GM12878 (cell line): ENCODE measurements at regions not wholly inside any gene's neighbourhood (a gene's known extent, or its start where the extent isn't known, plus 50 kb on each side); places are given as distances from the start of the nearest gene placed in this dataset.

Experiments
- CHD2 ChIP-seq: IDR thresholded peaks from 2 replicates; pipeline ENCODE4 v1.6.1; 2011; ENCODE audit warnings: low read depth, low read length, improper control_type of control experiment, borderline replicate concordance
- DPF2 ChIP-seq: fragments of 450-650 bp; IDR thresholded peaks from 2 replicates; pipeline ENCODE4 v1.6.1; 2017; ENCODE audit warnings: mild to moderate bottlenecking
- ESRRA ChIP-seq: IDR thresholded peaks from 2 replicates; pipeline ENCODE4 v1.6.1; 2012; ENCODE audit warnings: mild to moderate bottlenecking, low read length, improper control_type of control experiment
- ETV6 ChIP-seq, 2 experiments: fragments of 450-650 bp in 1 of 2; IDR thresholded peaks in 1 of 2; conservative IDR thresholded peaks in 1 of 2; 2 replicates each; pipeline ENCODE4 v1.6.1; 2014; ENCODE audit warnings: antibody characterized with exemption in 1 of 2, borderline replicate concordance in 1 of 2, low read depth in 1 of 2, mild to moderate bottlenecking in 1 of 2, moderate library complexity in 1 of 2
- GATAD2B ChIP-seq: fragments of 450-650 bp; conservative IDR thresholded peaks from 2 replicates; pipeline ENCODE4 v1.6.1; 2017; ENCODE audit warnings: low read depth, mild to moderate bottlenecking, moderate library complexity
- HDAC2 ChIP-seq: fragments of 200-600 bp; sonication (generic); IDR thresholded peaks from 2 replicates; pipeline ENCODE4 v1.6.1; 2017
- IKZF1 ChIP-seq: fragments of 450-650 bp; conservative IDR thresholded peaks from 2 replicates; pipeline ENCODE4 v1.6.1; 2017; ENCODE audit warnings: antibody characterized with exemption, mild to moderate bottlenecking
- JUND ChIP-seq: IDR thresholded peaks from 2 replicates; pipeline ENCODE4 v1.6.1; 2012; ENCODE audit warnings: low read depth, mild to moderate bottlenecking, low read length, improper control_type of control experiment, moderate library complexity
- MEF2A ChIP-seq: IDR thresholded peaks from 2 replicates; pipeline ENCODE4 v1.6.1; 2011; ENCODE audit warnings: low read depth, mild to moderate bottlenecking, low read length, moderate library complexity; ENCODE audit not compliant: insufficient read depth
- MXI1 ChIP-seq: fragments of 150-350 bp; IDR thresholded peaks from 2 replicates; pipeline ENCODE4 v1.6.1; 2011; ENCODE audit warnings: low read depth, mild to moderate bottlenecking, inconsistent platforms, low read length, improper control_type of control experiment
- RB1 ChIP-seq: fragments of 450-650 bp; formaldehyde crosslinking; IDR thresholded peaks from 2 replicates; pipeline ENCODE4 v1.6.1; 2017; ENCODE audit warnings: mild to moderate bottlenecking, borderline replicate concordance
- RUNX3 ChIP-seq: IDR thresholded peaks from 2 replicates; pipeline ENCODE4 v1.6.1; 2012; ENCODE audit warnings: low read length, inconsistent platforms
- SRF ChIP-seq, 2 experiments: IDR thresholded peaks; 2 replicates each; pipeline ENCODE4 v1.6.1; 2011; ENCODE audit warnings: low read depth in 2 of 2, low read length in 2 of 2, mild to moderate bottlenecking in 1 of 2, moderate library complexity in 1 of 2
- TBL1XR1 ChIP-seq: IDR thresholded peaks from 2 replicates; pipeline ENCODE4 v1.6.1; 2012; ENCODE audit warnings: low read depth, low read length, improper control_type of control experiment
- TCF12 ChIP-seq: IDR thresholded peaks from 2 replicates; pipeline ENCODE4 v1.6.1; 2011; ENCODE audit warnings: low read depth, mild to moderate bottlenecking, low read length
- ZNF384 ChIP-seq: IDR thresholded peaks from 2 replicates; pipeline ENCODE4 v1.6.1; 2012; ENCODE audit warnings: low read depth, mild to moderate bottlenecking, low read length, improper control_type of control experiment, borderline replicate concordance
- ZNF622 ChIP-seq: fragments of 450-650 bp; IDR thresholded peaks from 2 replicates; pipeline ENCODE4 v1.6.1; 2017; ENCODE audit warnings: mild to moderate bottlenecking, inconsistent platforms
- TF ChIP-seq, protein P1 (sequence below): fragments of 450-650 bp; IDR thresholded peaks from 2 replicates; pipeline ENCODE4 v1.6.1; 2017; ENCODE audit warnings: mild to moderate bottlenecking, moderate library complexity
- TF ChIP-seq, protein P2 (sequence below): IDR thresholded peaks from 2 replicates; pipeline ENCODE4 v1.6.1; 2011; ENCODE audit warnings: low read depth, low read length, improper control_type of control experiment, borderline replicate concordance
- TF ChIP-seq, protein P3 (sequence below): IDR thresholded peaks from 2 replicates; pipeline ENCODE4 v1.6.1; 2011; ENCODE audit warnings: borderline replicate concordance, low read depth, mild to moderate bottlenecking, moderate library complexity, low read length; ENCODE audit not compliant: insufficient read depth, poor library complexity, severe bottlenecking

DNA sequence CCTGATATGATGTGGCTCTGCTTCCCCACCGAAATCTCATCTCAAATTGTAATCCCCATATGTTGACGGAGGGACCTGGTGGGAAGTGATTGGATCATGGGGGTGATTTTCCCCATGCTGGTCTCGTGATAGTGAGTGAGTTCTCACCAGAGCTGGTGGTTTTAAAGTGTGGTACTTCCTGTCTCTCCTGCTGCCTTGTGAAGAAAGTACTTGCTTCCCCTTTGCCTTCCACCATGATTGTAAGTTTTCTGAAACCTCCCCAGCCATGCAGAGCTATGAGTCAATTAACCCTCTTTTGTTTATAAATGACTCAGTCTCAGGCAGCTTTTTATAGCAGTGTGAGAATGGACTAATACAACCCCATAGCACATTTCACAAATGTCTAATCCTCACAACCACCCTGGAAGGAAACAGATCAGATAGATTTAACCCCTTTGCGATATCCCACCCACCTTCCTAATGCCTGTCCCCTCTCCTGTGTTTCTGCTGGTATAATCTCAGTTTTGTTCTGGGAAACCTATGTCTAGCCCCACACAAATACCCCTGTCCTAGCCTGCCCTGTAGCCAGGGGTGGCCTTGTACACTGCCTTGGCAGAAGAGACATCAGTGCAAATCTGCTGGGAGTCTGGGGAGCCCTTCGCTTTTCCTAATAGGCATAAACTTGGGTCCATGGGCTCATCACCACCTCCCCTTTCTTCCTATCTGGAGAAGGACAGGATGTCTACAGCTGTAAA is 157.0 kb upstream of the RAI14 start (continued):
- TF ChIP-seq ETV6 (conservative IDR thresholded peaks at IDR 0.05 in 1 of 2, IDR thresholded peaks at IDR 0.05 in 1 of 2; ENCODE audit: borderline replicate concordance in 1 of 2, low read depth in 1 of 2): peak in 1 of 2 experiments; percentile 93; a peak in 2 of 4 replicates
- peak; percentile 75 for TF ChIP-seq IKZF1
- no peak for TF ChIP-seq HDAC2
- TF ChIP-seq, protein P1, sequence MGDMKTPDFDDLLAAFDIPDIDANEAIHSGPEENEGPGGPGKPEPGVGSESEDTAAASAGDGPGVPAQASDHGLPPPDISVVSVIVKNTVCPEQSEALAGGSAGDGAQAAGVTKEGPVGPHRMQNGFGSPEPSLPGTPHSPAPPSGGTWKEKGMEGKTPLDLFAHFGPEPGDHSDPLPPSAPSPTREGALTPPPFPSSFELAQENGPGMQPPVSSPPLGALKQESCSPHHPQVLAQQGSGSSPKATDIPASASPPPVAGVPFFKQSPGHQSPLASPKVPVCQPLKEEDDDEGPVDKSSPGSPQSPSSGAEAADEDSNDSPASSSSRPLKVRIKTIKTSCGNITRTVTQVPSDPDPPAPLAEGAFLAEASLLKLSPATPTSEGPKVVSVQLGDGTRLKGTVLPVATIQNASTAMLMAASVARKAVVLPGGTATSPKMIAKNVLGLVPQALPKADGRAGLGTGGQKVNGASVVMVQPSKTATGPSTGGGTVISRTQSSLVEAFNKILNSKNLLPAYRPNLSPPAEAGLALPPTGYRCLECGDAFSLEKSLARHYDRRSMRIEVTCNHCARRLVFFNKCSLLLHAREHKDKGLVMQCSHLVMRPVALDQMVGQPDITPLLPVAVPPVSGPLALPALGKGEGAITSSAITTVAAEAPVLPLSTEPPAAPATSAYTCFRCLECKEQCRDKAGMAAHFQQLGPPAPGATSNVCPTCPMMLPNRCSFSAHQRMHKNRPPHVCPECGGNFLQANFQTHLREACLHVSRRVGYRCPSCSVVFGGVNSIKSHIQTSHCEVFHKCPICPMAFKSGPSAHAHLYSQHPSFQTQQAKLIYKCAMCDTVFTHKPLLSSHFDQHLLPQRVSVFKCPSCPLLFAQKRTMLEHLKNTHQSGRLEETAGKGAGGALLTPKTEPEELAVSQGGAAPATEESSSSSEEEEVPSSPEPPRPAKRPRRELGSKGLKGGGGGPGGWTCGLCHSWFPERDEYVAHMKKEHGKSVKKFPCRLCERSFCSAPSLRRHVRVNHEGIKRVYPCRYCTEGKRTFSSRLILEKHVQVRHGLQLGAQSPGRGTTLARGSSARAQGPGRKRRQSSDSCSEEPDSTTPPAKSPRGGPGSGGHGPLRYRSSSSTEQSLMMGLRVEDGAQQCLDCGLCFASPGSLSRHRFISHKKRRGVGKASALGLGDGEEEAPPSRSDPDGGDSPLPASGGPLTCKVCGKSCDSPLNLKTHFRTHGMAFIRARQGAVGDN: 0 out of 2 replicates have a peak, but pooled peaks have one; percentile 10
- TF ChIP-seq GATAD2B: 0 out of 2 replicates have a peak, but pooled peaks have one; percentile 49
- no peak for TF ChIP-seq ESRRA
- TF ChIP-seq, protein P2, sequence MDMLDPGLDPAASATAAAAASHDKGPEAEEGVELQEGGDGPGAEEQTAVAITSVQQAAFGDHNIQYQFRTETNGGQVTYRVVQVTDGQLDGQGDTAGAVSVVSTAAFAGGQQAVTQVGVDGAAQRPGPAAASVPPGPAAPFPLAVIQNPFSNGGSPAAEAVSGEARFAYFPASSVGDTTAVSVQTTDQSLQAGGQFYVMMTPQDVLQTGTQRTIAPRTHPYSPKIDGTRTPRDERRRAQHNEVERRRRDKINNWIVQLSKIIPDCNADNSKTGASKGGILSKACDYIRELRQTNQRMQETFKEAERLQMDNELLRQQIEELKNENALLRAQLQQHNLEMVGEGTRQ: no peak
- TF ChIP-seq TCF12: 0 out of 2 replicates have a peak, but pooled peaks have one; percentile 37
- TF ChIP-seq RB1: no peak
- 0 out of 4 replicates have a peak, but pooled peaks of 1 of the 2 experiments have one; percentile 23 for TF ChIP-seq SRF (IDR thresholded peaks at IDR 0.05; ENCODE audit: low read depth in 2 of 2, low read length in 2 of 2)
- TF ChIP-seq CHD2: no peak
- TF ChIP-seq JUND: peak; percentile 68
- peak; percentile 91 for TF ChIP-seq RUNX3
- TF ChIP-seq, protein P3, sequence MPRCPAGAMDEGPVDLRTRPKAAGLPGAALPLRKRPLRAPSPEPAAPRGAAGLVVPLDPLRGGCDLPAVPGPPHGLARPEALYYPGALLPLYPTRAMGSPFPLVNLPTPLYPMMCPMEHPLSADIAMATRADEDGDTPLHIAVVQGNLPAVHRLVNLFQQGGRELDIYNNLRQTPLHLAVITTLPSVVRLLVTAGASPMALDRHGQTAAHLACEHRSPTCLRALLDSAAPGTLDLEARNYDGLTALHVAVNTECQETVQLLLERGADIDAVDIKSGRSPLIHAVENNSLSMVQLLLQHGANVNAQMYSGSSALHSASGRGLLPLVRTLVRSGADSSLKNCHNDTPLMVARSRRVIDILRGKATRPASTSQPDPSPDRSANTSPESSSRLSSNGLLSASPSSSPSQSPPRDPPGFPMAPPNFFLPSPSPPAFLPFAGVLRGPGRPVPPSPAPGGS: peak; percentile 89
- no peak for TF ChIP-seq ZNF622
- TF ChIP-seq ZNF384: no peak
- TF ChIP-seq MEF2A: peak; percentile 87
- TF ChIP-seq DPF2: peak; percentile 80
- TF ChIP-seq TBL1XR1: 0 out of 2 replicates have a peak, but pooled peaks have one; percentile 17
- TF ChIP-seq MXI1: no peak
- TF ChIP-seq, all 136 proteins: peak for 43
